Erythroblast (primary cell): ENCODE measurements at regions not wholly inside any gene's neighbourhood (a gene's known extent, or its start where the extent isn't known, plus 50 kb on each side); places are given as distances from the start of the nearest gene placed in this dataset.

Experiments
- DNase-seq, 2 experiments: peaks; one replicate each; lab custom pipeline; 2025; lab: John Stamatoyannopoulos, UW
- GATA1 ChIP-seq: IDR thresholded peaks from 2 replicates; pipeline ENCODE4 v1.6.1; 2011; ENCODE audit warnings: low read depth, mild to moderate bottlenecking, control low read depth, low read length, moderate library complexity
- POLR2A ChIP-seq: IDR thresholded peaks from 2 replicates; pipeline ENCODE4 v1.6.1; 2011; ENCODE audit warnings: mild to moderate bottlenecking, low read length

- TF ChIP-seq POLR2A, result no peak
- TF ChIP-seq GATA1, result no peak
These were observed 183.5 kb upstream of the AFDN start for GRCh38 chr6:167643223-167643622.

DNA sequence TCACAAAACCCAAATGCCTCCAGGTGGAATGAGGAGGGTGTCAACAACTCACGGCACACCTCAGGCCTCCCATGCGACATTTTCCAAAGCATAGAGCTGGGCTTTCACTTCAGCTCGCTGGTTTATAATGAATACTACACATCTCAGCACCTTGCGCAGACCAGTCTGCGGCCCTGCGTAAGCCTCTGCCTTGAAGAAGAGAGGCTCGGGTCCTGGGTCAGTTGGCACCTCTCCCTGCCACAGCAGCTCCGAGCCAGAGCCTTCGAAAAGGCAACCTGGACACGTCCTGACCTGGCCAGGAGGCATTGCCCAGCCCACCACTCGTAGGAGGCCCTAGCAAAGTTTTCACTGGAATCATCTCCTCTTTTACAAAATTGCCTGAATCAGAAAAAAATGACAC is 183.0 kb upstream of the AFDN start:
- no peak for DNase-seq

More at GRCh38 chr6:167643223-167643622, 183.5 kb upstream of the AFDN start:
- DNase-seq, result no peak

DNA sequence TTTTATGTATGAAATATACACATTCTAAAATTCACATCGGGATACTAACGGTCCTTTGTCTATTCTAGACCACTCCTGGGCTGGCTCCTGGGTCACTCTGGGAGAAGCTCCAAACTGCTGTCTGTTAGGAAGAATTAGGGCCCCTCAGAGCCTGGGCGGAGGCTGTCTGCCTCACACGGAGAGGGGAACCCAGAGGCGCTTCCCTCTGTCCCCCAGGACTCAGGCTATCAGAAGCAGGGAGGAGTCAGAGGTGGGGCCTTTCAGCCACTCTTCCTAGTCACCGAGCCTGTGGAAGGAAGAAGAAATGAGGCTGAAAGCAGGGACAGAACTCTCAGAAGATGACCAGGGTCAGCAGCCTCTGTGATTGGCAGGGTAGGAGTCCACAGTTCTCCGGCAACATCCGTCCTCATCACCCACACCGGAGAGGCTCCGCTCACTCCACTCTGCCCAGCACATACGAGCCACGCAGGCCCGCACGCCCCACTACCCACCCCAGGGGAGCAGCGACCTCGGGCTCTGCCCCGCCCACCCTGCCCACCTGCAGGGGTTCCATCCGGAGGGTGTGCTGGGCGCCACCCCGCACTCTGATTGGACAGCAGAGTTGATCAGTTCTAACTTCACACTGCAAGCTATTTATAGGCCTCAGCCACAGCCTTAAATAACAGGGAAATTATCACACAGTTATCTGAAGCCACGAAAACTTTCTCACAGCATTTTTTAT is 182.1 kb upstream of the AFDN start:
- TF ChIP-seq POLR2A (no peak), GATA1 (no peak)
- no peak for DNase-seq

More for the DNA sequence above, 183.0 kb upstream of the AFDN start:
- TF ChIP-seq GATA1, result no peak
- no peak for TF ChIP-seq POLR2A

DNA sequence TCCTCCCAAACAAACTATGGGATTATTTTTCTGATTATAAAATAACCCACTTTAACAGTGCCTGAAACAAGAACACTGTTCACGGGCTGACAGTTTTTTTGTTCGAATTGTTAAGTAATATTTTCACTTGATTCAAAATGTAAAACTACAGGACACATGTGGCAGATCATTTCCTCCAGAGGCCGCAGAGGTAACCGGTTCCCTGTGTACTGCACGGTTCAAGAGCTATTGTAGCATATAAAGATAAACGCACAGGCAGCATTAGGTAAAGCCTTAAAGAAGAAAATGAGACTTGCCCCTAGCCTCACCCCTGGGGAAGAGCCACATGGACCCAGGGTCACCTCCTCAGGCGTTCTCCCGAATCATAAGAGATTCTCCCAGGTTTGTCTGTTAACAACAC is 181.3 kb upstream of the AFDN start:
- DNase-seq, result no peak
- TF ChIP-seq GATA1 (no peak), POLR2A (no peak)

DNA sequence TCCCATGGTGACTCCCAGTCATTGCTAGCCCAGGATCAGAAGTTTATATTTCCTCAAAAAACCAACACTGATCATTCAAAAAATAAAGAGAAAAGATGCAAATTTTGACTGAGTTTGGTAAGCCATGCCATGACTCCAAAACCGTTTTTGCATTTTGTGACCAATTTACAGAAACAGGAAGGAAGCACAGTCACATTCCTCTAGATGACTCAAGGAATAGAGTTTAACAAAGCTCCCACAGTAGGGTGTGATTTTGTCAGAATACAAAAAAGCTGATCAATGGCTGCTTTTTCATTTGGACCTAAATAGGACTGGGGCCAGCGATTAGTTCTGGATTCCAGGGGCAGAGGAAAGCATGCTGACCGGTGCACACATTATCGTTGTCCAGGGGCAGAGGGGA is 179.4 kb upstream of the AFDN start:
- TF ChIP-seq GATA1 (no peak), POLR2A (no peak)
- no peak for DNase-seq

DNA sequence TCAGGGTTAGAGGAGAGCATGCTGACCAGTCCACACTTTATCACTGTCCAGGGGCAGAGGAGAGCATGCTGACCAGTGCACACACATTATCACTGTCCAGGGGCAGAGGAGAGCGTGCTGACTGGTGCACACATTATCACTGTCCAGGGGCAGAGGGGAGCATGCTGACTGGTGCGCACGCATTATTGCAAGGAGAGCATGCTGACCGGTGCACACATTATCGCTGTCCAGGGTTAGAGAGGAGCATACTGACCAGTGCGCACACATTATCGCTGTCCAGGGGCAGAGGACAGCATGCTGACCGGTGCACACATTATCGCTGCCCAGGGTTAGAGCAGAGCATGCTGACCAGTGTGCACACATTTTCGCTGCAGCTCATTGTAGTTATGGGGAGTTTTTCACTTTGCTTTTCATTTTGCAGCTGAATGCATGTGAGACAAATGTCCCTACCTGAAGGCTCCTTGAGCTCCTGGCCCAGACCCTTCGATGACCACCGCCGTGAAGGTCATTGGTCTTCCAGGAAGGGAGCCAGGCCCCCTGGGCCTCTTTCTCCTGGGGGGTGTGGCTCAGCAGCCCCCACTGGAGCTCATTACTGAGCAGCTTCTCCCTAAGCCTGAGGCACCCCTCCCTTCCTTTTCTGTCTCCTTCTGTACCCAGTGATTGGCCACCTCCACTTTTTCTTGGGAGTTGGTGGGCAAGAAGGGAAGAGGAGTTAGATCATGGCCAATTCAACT is 178.8 kb upstream of the AFDN start:
- no peak for TF ChIP-seq POLR2A
- no peak for TF ChIP-seq GATA1
- no peak for DNase-seq

GRCh38 chr6:167648501-167649278 is 178.0 kb upstream of the AFDN start:
- no peak for DNase-seq
- TF ChIP-seq POLR2A (no peak), GATA1 (no peak)

DNA sequence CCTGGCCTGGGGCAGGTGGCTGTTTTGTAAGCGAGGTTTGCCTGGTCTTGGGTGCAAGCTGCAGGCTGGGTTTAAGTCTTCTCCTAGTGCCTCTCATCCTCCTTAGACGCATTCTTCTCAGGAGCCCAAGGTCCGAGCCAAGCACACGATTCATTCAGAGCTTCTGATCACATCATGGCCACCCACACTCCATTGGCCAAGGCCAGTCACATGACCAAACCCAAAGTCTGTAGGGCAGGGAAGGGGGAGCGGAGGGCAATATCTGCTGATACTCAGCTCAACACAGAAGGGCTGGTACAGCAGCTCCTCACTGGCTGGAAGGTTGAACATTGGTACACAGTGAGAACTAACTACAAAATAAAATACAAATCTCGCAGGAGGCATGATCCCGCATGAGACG is 177.2 kb upstream of the AFDN start:
- TF ChIP-seq POLR2A (no peak), GATA1 (no peak)
- no peak for DNase-seq

GRCh38 chr6:167650730-167651317 is 175.9 kb upstream of the AFDN start:
- TF ChIP-seq POLR2A (no peak), GATA1 (no peak)
- no peak for DNase-seq

- peak in 1 of 2 experiments; percentile 5 for DNase-seq
- TF ChIP-seq GATA1 (no peak), POLR2A (no peak)
These were observed 175.2 kb upstream of the AFDN start for GRCh38 chr6:167651318-167652041.

DNA sequence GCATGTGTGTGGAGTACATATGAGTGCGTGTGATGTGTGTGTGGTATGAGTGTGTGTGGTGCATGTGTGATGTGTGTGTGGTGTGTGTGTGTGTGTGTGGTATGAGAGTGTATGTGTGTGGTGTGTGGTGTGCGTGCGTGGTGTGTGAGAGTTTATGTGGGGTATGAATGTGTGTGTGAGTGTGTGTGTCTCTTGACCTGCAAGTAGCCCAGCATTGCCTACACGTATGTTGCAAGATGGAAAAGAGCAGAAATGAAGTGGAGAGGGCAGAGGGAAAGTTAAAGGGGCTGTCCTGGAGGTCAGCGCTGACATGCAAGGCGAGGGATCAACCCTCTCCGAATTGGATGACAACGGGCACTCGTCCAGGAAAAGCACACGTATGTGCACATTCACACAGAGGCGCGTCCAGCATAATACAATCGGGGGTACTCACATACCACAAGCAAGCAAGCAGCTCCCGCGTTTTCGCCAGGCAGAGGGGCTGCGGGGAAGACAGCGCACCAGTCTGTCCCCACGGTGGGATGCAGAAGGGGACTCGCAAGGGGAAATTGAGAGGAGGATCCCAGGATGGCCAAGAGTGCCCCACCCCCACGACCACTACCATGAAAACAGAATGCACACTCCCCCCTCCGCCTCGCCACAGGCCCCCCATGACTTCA is 174.5 kb upstream of the AFDN start:
- no peak for TF ChIP-seq POLR2A
- TF ChIP-seq GATA1, result no peak
- no peak for DNase-seq

- DNase-seq, result peak in 1 of 2 experiments; percentile 18
- TF ChIP-seq GATA1 (no peak), POLR2A (no peak)
These were observed 174.0 kb upstream of the AFDN start for GRCh38 chr6:167652701-167653095.

GRCh38 chr6:167653561-167653960 is 173.2 kb upstream of the AFDN start:
- DNase-seq, result no peak
- no peak for TF ChIP-seq GATA1
- TF ChIP-seq POLR2A, result no peak

- no peak for DNase-seq
- TF ChIP-seq GATA1 (no peak), POLR2A (no peak)
These were observed 172.3 kb upstream of the AFDN start for GRCh38 chr6:167654389-167654788.
